A549 (cell line): ENCODE measurements at regions not wholly inside any gene's neighbourhood (a gene's known extent, or its start where the extent isn't known, plus 50 kb on each side); places are given as distances from the start of the nearest gene placed in this dataset.

Experiments used
- BHLHE40 ChIP-seq: IDR thresholded peaks from 2 replicates; pipeline ENCODE4 v1.6.1; 2012; ENCODE audit warnings: low read depth, low read length, inconsistent platforms
- CBX2 ChIP-seq: fragments of 200-600 bp; sonication (generic); IDR thresholded peaks from 2 replicates; pipeline ENCODE4 v1.6.1; 2016; ENCODE audit warnings: low read depth, mild to moderate bottlenecking, borderline replicate concordance
- CEBPB ChIP-seq, 2 experiments: fragments of >200 bp in 1 of 2; sonication (Bioruptor Twin) in 1 of 2; formaldehyde crosslinking in 1 of 2; IDR thresholded peaks; 2 replicates each; pipeline ENCODE4 v1.6.1; 2012 to 2016
- EHMT2 ChIP-seq: fragments of 200-600 bp; sonication (generic); IDR thresholded peaks from 2 replicates; pipeline ENCODE4 v1.6.1; 2016; ENCODE audit warnings: antibody characterized with exemption, low read depth, mild to moderate bottlenecking, moderate library complexity
- EP300 ChIP-seq, 2 experiments: fragments of >200 bp; sonication (Bioruptor Twin); formaldehyde crosslinking; IDR thresholded peaks; 2 replicates in 1 of 2; 3 replicates in 1 of 2; pipeline ENCODE4 v1.6.1; 2016 to 2017
- JUNB ChIP-seq: fragments of >200 bp; sonication (Bioruptor Twin); formaldehyde crosslinking; IDR thresholded peaks from 2 replicates; pipeline ENCODE4 v1.6.1; 2016
- KDM1A ChIP-seq: fragments of 200-600 bp; sonication (generic); IDR thresholded peaks from 2 replicates; pipeline ENCODE4 v1.6.1; 2016; ENCODE audit warnings: low read depth, mild to moderate bottlenecking
- POLR2A ChIP-seq: IDR thresholded peaks from 2 replicates; pipeline ENCODE4 v1.6.1; 2012; ENCODE audit warnings: mild to moderate bottlenecking, low read length
- RAD21 ChIP-seq, 2 experiments: fragments of >200 bp in 1 of 2; sonication (Bioruptor Twin) in 1 of 2; formaldehyde crosslinking in 1 of 2; IDR thresholded peaks in 1 of 2; conservative IDR thresholded peaks in 1 of 2; 2 replicates in 1 of 2; 3 replicates in 1 of 2; pipeline ENCODE4 v1.6.1; 2012 to 2018; ENCODE audit warnings: inconsistent platforms in 1 of 2
- RFX5 ChIP-seq: fragments of 450-650 bp; IDR thresholded peaks from 2 replicates; pipeline ENCODE4 v1.7.1; 2014; ENCODE audit warnings: antibody characterized with exemption, mild to moderate bottlenecking, moderate library complexity
- TF ChIP-seq, protein P1 (sequence below): fragments of >200 bp; sonication (Bioruptor Twin); formaldehyde crosslinking; IDR thresholded peaks from 3 replicates; pipeline ENCODE4 v1.5.1; 2016
- TF ChIP-seq, protein P2 (sequence below): fragments of >200 bp; sonication (Bioruptor Twin); formaldehyde crosslinking; IDR thresholded peaks from 2 replicates; pipeline ENCODE4 v1.6.1; 2016
- TF ChIP-seq, protein P3 (sequence below): fragments of 450-650 bp; IDR thresholded peaks from 2 replicates; pipeline ENCODE4 v1.6.1; 2014; ENCODE audit warnings: antibody characterized with exemption

DNA sequence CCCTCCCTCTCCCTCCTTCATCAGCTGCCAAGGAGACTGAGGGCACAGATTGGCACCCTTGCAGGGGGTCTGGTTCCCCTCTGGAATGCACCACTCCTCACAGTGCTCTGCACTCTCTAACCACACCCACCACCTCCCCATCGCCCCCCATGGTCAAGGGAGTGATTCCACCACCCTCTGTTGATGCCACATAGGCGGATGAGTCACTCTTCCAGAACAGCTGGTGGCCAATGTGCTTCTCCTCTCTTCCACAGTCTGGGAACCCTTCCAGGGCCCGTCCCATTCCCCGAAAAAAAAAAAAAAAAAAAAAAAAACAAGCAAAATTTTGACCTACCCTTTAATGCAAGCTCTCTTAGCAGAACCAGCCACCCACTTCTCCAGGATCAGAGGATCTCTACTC is 341.3 kb upstream of the KLF3 start:
- TF ChIP-seq POLR2A = no peak
- TF ChIP-seq, protein P1, sequence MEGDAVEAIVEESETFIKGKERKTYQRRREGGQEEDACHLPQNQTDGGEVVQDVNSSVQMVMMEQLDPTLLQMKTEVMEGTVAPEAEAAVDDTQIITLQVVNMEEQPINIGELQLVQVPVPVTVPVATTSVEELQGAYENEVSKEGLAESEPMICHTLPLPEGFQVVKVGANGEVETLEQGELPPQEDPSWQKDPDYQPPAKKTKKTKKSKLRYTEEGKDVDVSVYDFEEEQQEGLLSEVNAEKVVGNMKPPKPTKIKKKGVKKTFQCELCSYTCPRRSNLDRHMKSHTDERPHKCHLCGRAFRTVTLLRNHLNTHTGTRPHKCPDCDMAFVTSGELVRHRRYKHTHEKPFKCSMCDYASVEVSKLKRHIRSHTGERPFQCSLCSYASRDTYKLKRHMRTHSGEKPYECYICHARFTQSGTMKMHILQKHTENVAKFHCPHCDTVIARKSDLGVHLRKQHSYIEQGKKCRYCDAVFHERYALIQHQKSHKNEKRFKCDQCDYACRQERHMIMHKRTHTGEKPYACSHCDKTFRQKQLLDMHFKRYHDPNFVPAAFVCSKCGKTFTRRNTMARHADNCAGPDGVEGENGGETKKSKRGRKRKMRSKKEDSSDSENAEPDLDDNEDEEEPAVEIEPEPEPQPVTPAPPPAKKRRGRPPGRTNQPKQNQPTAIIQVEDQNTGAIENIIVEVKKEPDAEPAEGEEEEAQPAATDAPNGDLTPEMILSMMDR = no peak
- TF ChIP-seq JUNB = no peak
- TF ChIP-seq, protein P2, sequence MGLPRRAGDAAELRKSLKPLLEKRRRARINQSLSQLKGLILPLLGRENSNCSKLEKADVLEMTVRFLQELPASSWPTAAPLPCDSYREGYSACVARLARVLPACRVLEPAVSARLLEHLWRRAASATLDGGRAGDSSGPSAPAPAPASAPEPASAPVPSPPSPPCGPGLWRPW = no peak
- TF ChIP-seq KDM1A = no peak
- TF ChIP-seq EHMT2 = no peak
- no peak for TF ChIP-seq CBX2
- no peak for TF ChIP-seq RFX5
- TF ChIP-seq, protein P3, sequence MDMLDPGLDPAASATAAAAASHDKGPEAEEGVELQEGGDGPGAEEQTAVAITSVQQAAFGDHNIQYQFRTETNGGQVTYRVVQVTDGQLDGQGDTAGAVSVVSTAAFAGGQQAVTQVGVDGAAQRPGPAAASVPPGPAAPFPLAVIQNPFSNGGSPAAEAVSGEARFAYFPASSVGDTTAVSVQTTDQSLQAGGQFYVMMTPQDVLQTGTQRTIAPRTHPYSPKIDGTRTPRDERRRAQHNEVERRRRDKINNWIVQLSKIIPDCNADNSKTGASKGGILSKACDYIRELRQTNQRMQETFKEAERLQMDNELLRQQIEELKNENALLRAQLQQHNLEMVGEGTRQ = no peak
- TF ChIP-seq EP300 (IDR thresholded peaks at IDR 0.05) = no peak
- TF ChIP-seq BHLHE40 = no peak
- TF ChIP-seq CEBPB (IDR thresholded peaks at IDR 0.05) = no peak
- TF ChIP-seq RAD21 (conservative IDR thresholded peaks at IDR 0.05 in 1 of 2, IDR thresholded peaks at IDR 0.05 in 1 of 2) = no peak
